K562 (cell line): ENCODE measurements at regions not wholly inside any gene's neighbourhood (a gene's known extent, or its start where the extent isn't known, plus 50 kb on each side); places are given as distances from the start of the nearest gene placed in this dataset.
"Not testable (repeated sequence)": the region's sequence is repeated elsewhere in the genome, so short reads cannot be mapped to it uniquely, and the experiment has no call there.

Experiments used
- AFF4 ChIP-seq: sonication (generic); formaldehyde crosslinking; IDR thresholded peaks from 2 replicates; pipeline ENCODE4 v1.8.0; 2023; ENCODE audit warnings: mild to moderate bottlenecking, missing genetic modification reagents
- ARID4B ChIP-seq: sonication (generic); formaldehyde crosslinking; IDR thresholded peaks from 2 replicates; pipeline ENCODE4 v1.8.0; 2022; ENCODE audit warnings: mild to moderate bottlenecking, missing genetic modification reagents
- BACH1 ChIP-seq: fragments of 200-800 bp; sonication (Bioruptor generic); IDR thresholded peaks from 2 replicates; pipeline ENCODE4 v1.6.1; 2016; ENCODE audit warnings: missing genetic modification characterization, missing compliant biosample characterization
- CTCF ChIP-seq, 3 experiments: IDR thresholded peaks in 2 of 3; conservative IDR thresholded peaks in 1 of 3; 2 replicates each; pipeline ENCODE4 v1.5.1; 2011 to 2012; ENCODE audit warnings: low read length in 3 of 3, mild to moderate bottlenecking in 3 of 3, control low read depth in 2 of 3, improper control_type of control experiment in 1 of 3, inconsistent platforms in 1 of 3, low read depth in 1 of 3, mixed read lengths in 1 of 3, moderate library complexity in 1 of 3; ENCODE audit not compliant: insufficient read depth in 2 of 3
- SRSF3 ChIP-seq: fragments of 200-400 bp; formaldehyde crosslinking; IDR thresholded peaks from 2 replicates; pipeline ENCODE4 v1.6.1; 2016; ENCODE audit warnings: mild to moderate bottlenecking, low read length, moderate library complexity; ENCODE audit not compliant: insufficient read depth
- TF ChIP-seq, protein P1 (sequence below): sonication (generic); formaldehyde crosslinking; IDR thresholded peaks from 2 replicates; pipeline ENCODE4 v1.9.0; 2022; ENCODE audit warnings: mild to moderate bottlenecking, missing genetic modification reagents
- TF ChIP-seq, protein P2 (sequence below): fragments of 200-800 bp; sonication (Bioruptor generic); IDR thresholded peaks from 2 replicates; pipeline ENCODE4 v1.6.1; 2017; ENCODE audit warnings: missing genetic modification characterization, missing compliant biosample characterization

GRCh38 chr7:55705728-55706450 lies 133.6 kb upstream of the VOPP1 start:
- TF ChIP-seq, protein P1, sequence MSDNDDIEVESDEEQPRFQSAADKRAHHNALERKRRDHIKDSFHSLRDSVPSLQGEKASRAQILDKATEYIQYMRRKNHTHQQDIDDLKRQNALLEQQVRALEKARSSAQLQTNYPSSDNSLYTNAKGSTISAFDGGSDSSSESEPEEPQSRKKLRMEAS, result not testable (repeated sequence)
- TF ChIP-seq AFF4 (CRISPR knock-in tag); ARID4B (CRISPR knock-in tag); CTCF (IDR thresholded peaks at IDR 0.05 in 2 of 3, conservative IDR thresholded peaks at IDR 0.05 in 1 of 3; ENCODE audit: insufficient read depth in 2 of 3, low read depth in 1 of 3, low read length in 3 of 3); BACH1; SRSF3: not testable (repeated sequence)
- TF ChIP-seq, protein P2, sequence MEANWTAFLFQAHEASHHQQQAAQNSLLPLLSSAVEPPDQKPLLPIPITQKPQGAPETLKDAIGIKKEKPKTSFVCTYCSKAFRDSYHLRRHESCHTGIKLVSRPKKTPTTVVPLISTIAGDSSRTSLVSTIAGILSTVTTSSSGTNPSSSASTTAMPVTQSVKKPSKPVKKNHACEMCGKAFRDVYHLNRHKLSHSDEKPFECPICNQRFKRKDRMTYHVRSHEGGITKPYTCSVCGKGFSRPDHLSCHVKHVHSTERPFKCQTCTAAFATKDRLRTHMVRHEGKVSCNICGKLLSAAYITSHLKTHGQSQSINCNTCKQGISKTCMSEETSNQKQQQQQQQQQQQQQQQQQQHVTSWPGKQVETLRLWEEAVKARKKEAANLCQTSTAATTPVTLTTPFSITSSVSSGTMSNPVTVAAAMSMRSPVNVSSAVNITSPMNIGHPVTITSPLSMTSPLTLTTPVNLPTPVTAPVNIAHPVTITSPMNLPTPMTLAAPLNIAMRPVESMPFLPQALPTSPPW (CRISPR knock-in tag), result not testable (repeated sequence)
